SU-DHL-6 (cell line): ENCODE measurements at regions not wholly inside any gene's neighbourhood (a gene's known extent, or its start where the extent isn't known, plus 50 kb on each side); places are given as distances from the start of the nearest gene placed in this dataset.

Experiments used
- EZH2phosphoT487 ChIP-seq: fragments of 200-600 bp; sonication (generic), shearing (Covaris generic); conservative IDR thresholded peaks from 2 replicates; pipeline ENCODE4 v1.6.1; 2018; ENCODE audit warnings: mild to moderate bottlenecking, antibody characterized with exemption, low read length, moderate library complexity, mixed read lengths
- TF ChIP-seq, protein P1 (sequence below): fragments of 200-600 bp; sonication (generic); IDR thresholded peaks from one replicate; pipeline ENCODE4 v1.5.1; 2017; ENCODE audit warnings: antibody characterized with exemption, mild to moderate bottlenecking, low read length, moderate library complexity; ENCODE audit not compliant: insufficient read depth, poor library complexity, severe bottlenecking

DNA sequence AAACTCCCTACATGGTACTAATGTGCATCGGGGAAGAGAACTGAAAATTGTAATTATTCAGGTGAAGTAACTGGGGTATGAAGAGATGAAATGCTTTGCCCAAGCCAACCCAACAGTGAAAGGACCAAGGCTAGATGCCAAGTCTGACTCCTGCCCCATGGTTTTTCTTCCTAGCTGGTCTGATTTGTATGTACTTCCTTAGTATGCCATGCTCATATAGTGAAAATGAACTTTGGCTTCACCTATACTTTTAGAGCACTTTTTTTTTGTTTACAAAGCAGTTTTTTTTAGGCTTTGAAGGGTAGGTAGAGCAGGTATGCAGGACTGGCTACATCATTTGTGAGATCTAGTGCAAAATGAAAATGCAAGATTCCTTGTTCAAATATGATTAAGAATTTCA, 359.4 kb upstream of the RIOK2 start:
- no peak for TF ChIP-seq EZH2phosphoT487
- TF ChIP-seq, protein P1, sequence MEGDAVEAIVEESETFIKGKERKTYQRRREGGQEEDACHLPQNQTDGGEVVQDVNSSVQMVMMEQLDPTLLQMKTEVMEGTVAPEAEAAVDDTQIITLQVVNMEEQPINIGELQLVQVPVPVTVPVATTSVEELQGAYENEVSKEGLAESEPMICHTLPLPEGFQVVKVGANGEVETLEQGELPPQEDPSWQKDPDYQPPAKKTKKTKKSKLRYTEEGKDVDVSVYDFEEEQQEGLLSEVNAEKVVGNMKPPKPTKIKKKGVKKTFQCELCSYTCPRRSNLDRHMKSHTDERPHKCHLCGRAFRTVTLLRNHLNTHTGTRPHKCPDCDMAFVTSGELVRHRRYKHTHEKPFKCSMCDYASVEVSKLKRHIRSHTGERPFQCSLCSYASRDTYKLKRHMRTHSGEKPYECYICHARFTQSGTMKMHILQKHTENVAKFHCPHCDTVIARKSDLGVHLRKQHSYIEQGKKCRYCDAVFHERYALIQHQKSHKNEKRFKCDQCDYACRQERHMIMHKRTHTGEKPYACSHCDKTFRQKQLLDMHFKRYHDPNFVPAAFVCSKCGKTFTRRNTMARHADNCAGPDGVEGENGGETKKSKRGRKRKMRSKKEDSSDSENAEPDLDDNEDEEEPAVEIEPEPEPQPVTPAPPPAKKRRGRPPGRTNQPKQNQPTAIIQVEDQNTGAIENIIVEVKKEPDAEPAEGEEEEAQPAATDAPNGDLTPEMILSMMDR: no peak
